Calu3 (cell line): ENCODE measurements at regions not wholly inside any gene's neighbourhood (a gene's known extent, or its start where the extent isn't known, plus 50 kb on each side); places are given as distances from the start of the nearest gene placed in this dataset.

ENCODE experiments used
- BruUV-seq: library from RNA; stranded (reverse); fragments of 400-500 nt; replicated peaks from 2 replicates; lab custom pipeline; 2021; lab: Mats Ljungman, UMichigan
- CTCF ChIA-PET: fragments of 300-600 bp; sonication (Branson Sonifier 250); formaldehyde crosslinking; loops from one replicate; lab custom pipeline; 2022; ENCODE audit warnings: antibody characterized with exemption; lab: Charles Lee
- DNase-seq: peaks from one replicate; pipeline ENCODE4 v3.0.0; 2022
- H3K27ac Mint-ChIP-seq: one replicate; pipeline ENCODE4 v1.8.0; 2022; ENCODE audit warnings: mixed read lengths; ENCODE audit not compliant: unreplicated experiment
- H3K27me3 Mint-ChIP-seq: one replicate; pipeline ENCODE4 v1.8.0; 2022; ENCODE audit warnings: mixed read lengths; ENCODE audit not compliant: unreplicated experiment
- H3K36me3 Mint-ChIP-seq: one replicate; pipeline ENCODE4 v1.8.0; 2022; ENCODE audit warnings: mild to moderate bottlenecking, moderate library complexity, mixed read lengths; ENCODE audit not compliant: insufficient read depth, unreplicated experiment
- H3K4me1 Mint-ChIP-seq: one replicate; pipeline ENCODE4 v1.8.0; 2022; ENCODE audit warnings: mild to moderate bottlenecking, low read depth, mixed read lengths; ENCODE audit not compliant: unreplicated experiment
- H3K4me3 Mint-ChIP-seq: one replicate; pipeline ENCODE4 v1.8.0; 2022; ENCODE audit warnings: mild to moderate bottlenecking, low read depth, moderate library complexity, mixed read lengths; ENCODE audit not compliant: unreplicated experiment
- H3K9me3 Mint-ChIP-seq: one replicate; pipeline ENCODE4 v1.8.0; 2022; ENCODE audit warnings: low read depth, mixed read lengths; ENCODE audit not compliant: unreplicated experiment
- CTCF ChIP-seq: fragments of 200-600 bp; IDR thresholded peaks from one replicate; pipeline ENCODE4 v1.8.0; 2022; ENCODE audit warnings: antibody characterized with exemption; ENCODE audit not compliant: unreplicated experiment
- intact Hi-C: fragments of 100-400 bp; cut with micrococcal nuclease; formaldehyde crosslinking; loops from one replicate; pipeline ENCODE4 v1.10.0; 2022; ENCODE audit not compliant: unreplicated experiment

GRCh38 chr22:47320560-47320959, 558.1 kb downstream of the TBC1D22A start:
- no peak overlapping the region for H3K4me3 Mint-ChIP-seq
- no peak for DNase-seq
- no peaks in the 10 kb centered on the region for H3K27me3 Mint-ChIP-seq
- no peaks in the 10 kb centered on the region for H3K9me3 Mint-ChIP-seq
- no peaks in the 10 kb centered on the region for H3K36me3 Mint-ChIP-seq
- no peak overlapping the region for H3K27ac Mint-ChIP-seq
- no peaks in the 10 kb centered on the region for H3K4me1 Mint-ChIP-seq
- TF ChIP-seq CTCF: no peak
- CTCF ChIA-PET: no interaction called here
- intact Hi-C loops: no loop called here
- BruUV-seq: no TSS peak

GRCh38 chr22:47318041-47318737, 555.7 kb downstream of the TBC1D22A start:
- no peak for DNase-seq
- no peak overlapping the region for H3K27ac Mint-ChIP-seq
- H3K9me3 Mint-ChIP-seq: no peaks in the 10 kb centered on the region
- intact Hi-C loops: no loop called here
- CTCF ChIA-PET: interaction anchor here (0.7 kb wide), 1 partner anchor 16 kb away, joined by 3 read pairs; no protein-coding TSS in a partner anchor
- no peaks in the 10 kb centered on the region for H3K36me3 Mint-ChIP-seq
- no TSS peak for BruUV-seq
- H3K27me3 Mint-ChIP-seq: no peaks in the 10 kb centered on the region
- no peaks in the 10 kb centered on the region for H3K4me1 Mint-ChIP-seq
- H3K4me3 Mint-ChIP-seq: no peak overlapping the region
- no peak for TF ChIP-seq CTCF

GRCh38 chr22:47315862-47316419, 553.5 kb downstream of the TBC1D22A start:
- CTCF ChIA-PET: no interaction called here
- DNase-seq: no peak
- Mint-ChIP-seq H3K4me1 (peaks cover 10% of the 10 kb centered on the region), H3K27me3 (no peaks in the 10 kb centered on the region), H3K27ac (no peak overlapping the region), H3K36me3 (no peaks in the 10 kb centered on the region), H3K4me3 (no peak overlapping the region), H3K9me3 (no peaks in the 10 kb centered on the region)
- TF ChIP-seq CTCF: no peak
- no TSS peak for BruUV-seq
- intact Hi-C loops: no loop called here

GRCh38 chr22:47310601-47311000, 548.2 kb downstream of the TBC1D22A start:
- H3K9me3 Mint-ChIP-seq: peaks cover 3% of the 10 kb centered on the region

More at GRCh38 chr22:47310601-47311000, 548.2 kb downstream of the TBC1D22A start:
- DNase-seq: no peak
- BruUV-seq: no TSS peak
- H3K36me3 Mint-ChIP-seq: no peaks in the 10 kb centered on the region
- intact Hi-C loops: no loop called here
- peak overlapping the region; percentile 50 for H3K27ac Mint-ChIP-seq
- TF ChIP-seq CTCF: no peak
- CTCF ChIA-PET: no interaction called here
- peaks cover 19% of the 10 kb centered on the region for H3K4me1 Mint-ChIP-seq
- no peak overlapping the region for H3K4me3 Mint-ChIP-seq
- no peaks in the 10 kb centered on the region for H3K27me3 Mint-ChIP-seq
